ENCODE measurements at regions not wholly inside any gene's neighbourhood (a gene's known extent, or its start where the extent isn't known, plus 50 kb on each side); places are given as distances from the start of the nearest gene placed in this dataset.

DNA sequence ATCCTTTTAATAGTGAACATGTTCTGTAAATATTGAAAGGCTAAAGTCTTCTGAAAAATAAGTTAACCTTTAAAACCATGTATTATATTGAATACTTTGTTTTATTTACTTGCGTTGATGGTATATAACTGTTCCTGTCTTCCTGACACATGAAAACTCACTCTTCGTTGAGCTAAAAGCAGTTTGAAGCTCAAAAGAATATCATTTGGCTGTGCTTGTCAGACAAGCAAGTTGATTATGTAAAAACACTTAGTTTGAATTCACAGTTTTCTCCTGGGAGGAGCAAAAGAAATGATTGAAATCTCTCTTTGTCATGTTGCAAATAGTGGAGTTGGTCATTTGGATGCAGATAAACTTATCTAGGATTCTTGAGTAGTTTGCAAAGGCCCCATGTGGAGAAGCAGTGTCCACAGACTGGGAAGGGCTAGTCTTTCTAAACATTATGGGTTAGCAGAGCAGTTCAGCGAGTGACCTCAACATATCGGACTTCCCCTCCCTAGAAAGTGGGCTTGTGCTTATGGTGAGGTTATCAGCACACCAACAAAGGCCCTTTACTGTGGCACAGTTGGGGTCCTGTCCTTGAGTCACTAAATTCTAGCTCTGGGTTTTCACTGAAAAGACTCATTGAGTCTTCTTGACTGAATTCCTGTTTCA is 290.4 kb downstream of the CSNK1G3 start:
- TF ChIP-seq, protein P1, sequence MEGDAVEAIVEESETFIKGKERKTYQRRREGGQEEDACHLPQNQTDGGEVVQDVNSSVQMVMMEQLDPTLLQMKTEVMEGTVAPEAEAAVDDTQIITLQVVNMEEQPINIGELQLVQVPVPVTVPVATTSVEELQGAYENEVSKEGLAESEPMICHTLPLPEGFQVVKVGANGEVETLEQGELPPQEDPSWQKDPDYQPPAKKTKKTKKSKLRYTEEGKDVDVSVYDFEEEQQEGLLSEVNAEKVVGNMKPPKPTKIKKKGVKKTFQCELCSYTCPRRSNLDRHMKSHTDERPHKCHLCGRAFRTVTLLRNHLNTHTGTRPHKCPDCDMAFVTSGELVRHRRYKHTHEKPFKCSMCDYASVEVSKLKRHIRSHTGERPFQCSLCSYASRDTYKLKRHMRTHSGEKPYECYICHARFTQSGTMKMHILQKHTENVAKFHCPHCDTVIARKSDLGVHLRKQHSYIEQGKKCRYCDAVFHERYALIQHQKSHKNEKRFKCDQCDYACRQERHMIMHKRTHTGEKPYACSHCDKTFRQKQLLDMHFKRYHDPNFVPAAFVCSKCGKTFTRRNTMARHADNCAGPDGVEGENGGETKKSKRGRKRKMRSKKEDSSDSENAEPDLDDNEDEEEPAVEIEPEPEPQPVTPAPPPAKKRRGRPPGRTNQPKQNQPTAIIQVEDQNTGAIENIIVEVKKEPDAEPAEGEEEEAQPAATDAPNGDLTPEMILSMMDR (IDR thresholded peaks at IDR 0.05), result no peak
- no peak for TF ChIP-seq POLR2A (IDR thresholded peaks at IDR 0.05)

Measured in right lobe of liver (tissue), 4 donors.